HCT116 (cell line): ENCODE measurements at regions not wholly inside any gene's neighbourhood (a gene's known extent, or its start where the extent isn't known, plus 50 kb on each side); places are given as distances from the start of the nearest gene placed in this dataset.

Experiments used
- ATAC-seq: fragments of 200-7000 bp; cut with Tn5 transposase; 2 replicates; pipeline ENCODE4 v1.9.1; 2020; ENCODE audit warnings: mild to moderate bottlenecking, moderate library complexity
- BruUV-seq: library from RNA; stranded (reverse); fragments of 400-500 nt; replicated peaks from 2 replicates; lab custom pipeline; 2021; lab: Mats Ljungman, UMichigan
- CTCF ChIA-PET: fragments of 300-600 bp; sonication (Branson Sonifier 250); formaldehyde crosslinking; loops from one replicate; lab custom pipeline; 2021; ENCODE audit warnings: antibody characterized with exemption; lab: Charles Lee
- POLR2A ChIA-PET: fragments of 300-600, 350-600 bp; sonication (Branson Sonifier 250); formaldehyde crosslinking; loops from one replicate; lab custom pipeline; 2021; ENCODE audit warnings: antibody characterized with exemption; lab: Charles Lee
- RAD21 ChIA-PET, 2 experiments: fragments of 300-600 bp; sonication (Branson Sonifier 250); formaldehyde crosslinking; loops; one replicate each; lab custom pipeline; 2023; ENCODE audit warnings: low total read pairs in 2 of 2; ENCODE audit not compliant: uncharacterized antibody in 2 of 2, unreplicated experiment in 2 of 2, low non-redundant PET in 1 of 2; lab: Charles Lee
- DNase-seq: peaks from one replicate; pipeline ENCODE4 v3.0.0-alpha.2; 2010; ENCODE audit warnings: low read depth, low spot score
- H2AFZ ChIP-seq: fragments of 200-600 bp; shearing (Covaris generic), sonication (generic); 2 replicates; pipeline ENCODE4 v1.6.1; 2017; ENCODE audit warnings: low read depth, mixed run types, mixed read lengths, antibody characterized with exemption, low read length; ENCODE audit not compliant: poor library complexity, severe bottlenecking
- H3K27ac ChIP-seq: 2 replicates; pipeline ENCODE4 v1.5.1; 2012; ENCODE audit warnings: low read depth, low read length
- H3K27me3 ChIP-seq: fragments of 200-600 bp; sonication (generic); 2 replicates; pipeline ENCODE4 v1.6.1; 2016; ENCODE audit warnings: mixed run types, low read length, mixed read lengths; ENCODE audit not compliant: insufficient read depth
- H3K36me3 ChIP-seq, 2 experiments: fragments of 200-500 bp in 1 of 2; fragments of 200-600 bp in 1 of 2; sonication (Bioruptor generic) in 1 of 2; sonication (generic) in 1 of 2; 2 replicates each; pipeline versions ENCODE4 v1.5.1 to v1.6.1; 2014 to 2016; ENCODE audit warnings: low read length in 2 of 2, inconsistent platforms in 1 of 2, mixed read lengths in 1 of 2, mixed run types in 1 of 2; ENCODE audit not compliant: insufficient read depth in 2 of 2, control insufficient read depth in 1 of 2
- H3K4me1 ChIP-seq, 2 experiments: fragments of 200-600 bp in 1 of 2; sonication (generic) in 1 of 2; 2 replicates each; pipeline versions ENCODE4 v1.5.1 to v1.6.1; 2012 to 2017; ENCODE audit warnings: low read length in 2 of 2, inconsistent platforms in 1 of 2, mild to moderate bottlenecking in 1 of 2, mixed read lengths in 1 of 2, mixed run types in 1 of 2, moderate library complexity in 1 of 2; ENCODE audit not compliant: insufficient read depth in 2 of 2, control insufficient read depth in 1 of 2
- H3K4me2 ChIP-seq: fragments of 200-600 bp; sonication (generic); 2 replicates; pipeline ENCODE4 v1.6.1; 2017; ENCODE audit warnings: mixed run types, low read length, mixed read lengths
- H3K4me3 ChIP-seq, 2 experiments: fragments of 200-600 bp in 1 of 2; sonication (generic) in 1 of 2; replicated peaks in 1 of 2; 2 replicates each; pipeline ENCODE4 v1.5.1; 2011 to 2016; ENCODE audit warnings: low read length in 2 of 2, control low read depth in 1 of 2, low read depth in 1 of 2, mild to moderate bottlenecking in 1 of 2, mixed read lengths in 1 of 2, mixed run types in 1 of 2
- H3K79me2 ChIP-seq: fragments of 200-600 bp; sonication (generic); 2 replicates; pipeline ENCODE4 v1.6.1; 2017; ENCODE audit warnings: mild to moderate bottlenecking, mixed run types, low read length, moderate library complexity, mixed read lengths; ENCODE audit not compliant: insufficient read depth
- H3K9ac ChIP-seq: fragments of 200-600 bp; sonication (generic); 2 replicates; pipeline ENCODE4 v1.6.1; 2016; ENCODE audit warnings: low read length, mixed read lengths
- H3K9me2 ChIP-seq: fragments of 200-600 bp; sonication (generic), shearing (Covaris generic); 2 replicates; pipeline ENCODE4 v1.6.1; 2017; ENCODE audit warnings: mixed run types, mild to moderate bottlenecking, moderate library complexity; ENCODE audit not compliant: insufficient read depth
- H3K9me3 ChIP-seq, 2 experiments: fragments of 200-500 bp in 1 of 2; fragments of 200-600 bp in 1 of 2; sonication (Bioruptor generic) in 1 of 2; sonication (generic) in 1 of 2; 2 replicates each; pipeline ENCODE4 v1.6.1; 2014 to 2017; ENCODE audit warnings: low read length in 2 of 2, mixed read lengths in 2 of 2, inconsistent platforms in 1 of 2, low read depth in 1 of 2, mild to moderate bottlenecking in 1 of 2, mixed run types in 1 of 2, moderate library complexity in 1 of 2; ENCODE audit not compliant: control insufficient read depth in 1 of 2, insufficient read depth in 1 of 2
- H4K20me1 ChIP-seq: fragments of 200-600 bp; sonication (generic), shearing (Covaris generic); 2 replicates; pipeline ENCODE4 v1.6.1; 2017; ENCODE audit warnings: mixed run types, mild to moderate bottlenecking, moderate library complexity; ENCODE audit not compliant: insufficient read depth
- ATF3 ChIP-seq: IDR thresholded peaks from 2 replicates; pipeline ENCODE4 v1.6.1; 2012
- CEBPB ChIP-seq: IDR thresholded peaks from 2 replicates; pipeline ENCODE4 v1.6.1; 2012; ENCODE audit warnings: low read depth
- CTCF ChIP-seq, 3 experiments: fragments of 200-600 bp in 1 of 3; sonication (generic) in 1 of 3; IDR thresholded peaks in 2 of 3; conservative IDR thresholded peaks in 1 of 3; 2 replicates each; pipeline ENCODE4 v1.5.1; 2012 to 2017; ENCODE audit warnings: low read depth in 2 of 3, low read length in 2 of 3, antibody characterized with exemption in 1 of 3, borderline replicate concordance in 1 of 3, control low read depth in 1 of 3, mild to moderate bottlenecking in 1 of 3, mixed read lengths in 1 of 3, mixed run types in 1 of 3, moderate library complexity in 1 of 3; ENCODE audit not compliant: insufficient read depth in 1 of 3
- EGR1 ChIP-seq: IDR thresholded peaks from 2 replicates; pipeline ENCODE4 v1.6.1; 2012; ENCODE audit warnings: low read depth
- ELF1 ChIP-seq: IDR thresholded peaks from 2 replicates; pipeline ENCODE4 v1.6.1; 2012; ENCODE audit warnings: low read depth, borderline replicate concordance
- EZH2 ChIP-seq: fragments of 200-600 bp; sonication (generic); IDR thresholded peaks from 2 replicates; pipeline ENCODE4 v1.6.1; 2017; ENCODE audit warnings: antibody characterized with exemption, mixed run types
- EZH2phosphoT487 ChIP-seq: fragments of 200-600 bp; IDR thresholded peaks from 2 replicates; pipeline ENCODE4 v1.6.1; 2018; ENCODE audit warnings: antibody characterized with exemption, borderline replicate concordance
- JUND ChIP-seq: IDR thresholded peaks from 2 replicates; pipeline ENCODE4 v1.6.1; 2012
- MAX ChIP-seq: IDR thresholded peaks from 2 replicates; pipeline ENCODE4 v1.6.1; 2012
- POLR2A ChIP-seq: IDR thresholded peaks from 2 replicates; pipeline ENCODE4 v1.7.0; 2011; ENCODE audit warnings: borderline replicate concordance; ENCODE audit not compliant: insufficient read depth, insufficient read length; ENCODE audit errors: extremely low read depth
- POLR2AphosphoS5 ChIP-seq: IDR thresholded peaks from 2 replicates; pipeline ENCODE4 v1.6.1; 2011; ENCODE audit warnings: mild to moderate bottlenecking, low read depth, low read length, moderate library complexity
- RAD21 ChIP-seq: IDR thresholded peaks from 2 replicates; pipeline ENCODE4 v1.6.1; 2012; ENCODE audit warnings: low read depth, mild to moderate bottlenecking
- REST ChIP-seq: IDR thresholded peaks from 2 replicates; pipeline ENCODE4 v1.6.1; 2012; ENCODE audit warnings: low read depth
- SIN3A ChIP-seq: IDR thresholded peaks from 2 replicates; pipeline ENCODE4 v1.6.1; 2012; ENCODE audit warnings: low read depth
- SP1 ChIP-seq: IDR thresholded peaks from 2 replicates; pipeline ENCODE4 v1.6.1; 2012; ENCODE audit warnings: low read depth
- SRF ChIP-seq: IDR thresholded peaks from 2 replicates; pipeline ENCODE4 v1.6.1; 2012; ENCODE audit warnings: low read depth
- TCF7L2 ChIP-seq: IDR thresholded peaks from 2 replicates; pipeline ENCODE4 v1.7.0; 2011; ENCODE audit warnings: borderline replicate concordance, inconsistent platforms; ENCODE audit not compliant: insufficient read depth, insufficient read length; ENCODE audit errors: extremely low read depth
- YY1 ChIP-seq: IDR thresholded peaks from 2 replicates; pipeline ENCODE4 v1.6.1; 2011; ENCODE audit warnings: low read length, low read depth, moderate library complexity, mild to moderate bottlenecking; ENCODE audit not compliant: insufficient replicate concordance; ENCODE audit errors: extremely low read depth
- ZFX ChIP-seq: fragments of 450-650 bp; IDR thresholded peaks from 2 replicates; pipeline ENCODE4 v1.6.1; 2017
- ZNF274 ChIP-seq: fragments of 200-500 bp; sonication (Bioruptor generic); IDR thresholded peaks from 2 replicates; pipeline ENCODE4 v1.6.1; 2014; ENCODE audit warnings: mild to moderate bottlenecking, low read depth, low read length, inconsistent platforms
- intact Hi-C: fragments of 100-400 bp; cut with micrococcal nuclease; formaldehyde crosslinking; loops from 2 replicates; pipeline ENCODE4 v1.10.0; 2022

- RAD21 ChIA-PET, result no interaction called here
- H3K36me3 ChIP-seq, result no peaks in the 10 kb centered on the region
- no peaks in the 10 kb centered on the region for H3K27me3 ChIP-seq
- H3K9me3 ChIP-seq, result no peaks in the 10 kb centered on the region
- no peak overlapping the region for H3K27ac ChIP-seq
- ATAC-seq (no peak), DNase-seq (no peak)
- no peaks in the 10 kb centered on the region; a peak in 1 of 4 replicates for H3K4me1 ChIP-seq
- no peaks in the 10 kb centered on the region for H4K20me1 ChIP-seq
- POLR2A ChIA-PET, result no interaction called here
- no peak overlapping the region for H3K9ac ChIP-seq
- intact Hi-C loops, result loop anchor here (2.0 to 5.0 kb wide), 2 partner anchors 501 to 929 kb away; no protein-coding TSS in a partner anchor
- no peaks in the 10 kb centered on the region for H3K79me2 ChIP-seq
- TF ChIP-seq SIN3A, result no peak
- no peak for TF ChIP-seq RAD21
- no peak for TF ChIP-seq EGR1
- no peak for TF ChIP-seq CEBPB
- no peak for TF ChIP-seq ATF3
- no peak for TF ChIP-seq SRF
- TF ChIP-seq YY1, result no peak
- no peak for TF ChIP-seq SP1
- no peak for TF ChIP-seq EZH2phosphoT487
- TF ChIP-seq POLR2A, result no peak
- no peak for TF ChIP-seq REST
- TF ChIP-seq EZH2, result no peak
- no peak for TF ChIP-seq MAX
- TF ChIP-seq POLR2AphosphoS5, result no peak
- no peak for TF ChIP-seq CTCF (IDR thresholded peaks at IDR 0.05 in 2 of 3, conservative IDR thresholded peaks at IDR 0.05 in 1 of 3; ENCODE audit: borderline replicate concordance in 1 of 3, insufficient read depth in 1 of 3, low read depth in 2 of 3, low read length in 2 of 3)
- no peak for TF ChIP-seq TCF7L2
- TF ChIP-seq ZFX, result no peak
- no peak for TF ChIP-seq JUND
- no peak for TF ChIP-seq ELF1
- no peak for TF ChIP-seq ZNF274
- CTCF ChIA-PET, result interaction anchor here (0.9 to 1.1 kb wide), 2 partner anchors 11 to 857 kb away, joined by 3 to 4 read pairs; no protein-coding TSS in a partner anchor
- H3K4me3 ChIP-seq, result no peak overlapping the region
- H2AFZ ChIP-seq, result no peak overlapping the region
- no peak overlapping the region for H3K4me2 ChIP-seq
- H3K9me2 ChIP-seq, result no peaks in the 10 kb centered on the region
- no TSS peak for BruUV-seq
Observed at GRCh38 chr2:209323738-209324137, 100.1 kb upstream of the MAP2 start.
